GM19351 (cell line): ENCODE measurements at regions not wholly inside any gene's neighbourhood (a gene's known extent, or its start where the extent isn't known, plus 50 kb on each side); places are given as distances from the start of the nearest gene placed in this dataset.
"Not testable (repeated sequence)": the region's sequence is repeated elsewhere in the genome, so short reads cannot be mapped to it uniquely, and the experiment has no call there.

ENCODE experiments used
- ATAC-seq: cut with Tn5 transposase; IDR thresholded peaks from one replicate; pipeline ENCODE4 v1.9.1; 2021; ENCODE audit warnings: mild to moderate bottlenecking, moderate library complexity; ENCODE audit not compliant: unreplicated experiment

DNA sequence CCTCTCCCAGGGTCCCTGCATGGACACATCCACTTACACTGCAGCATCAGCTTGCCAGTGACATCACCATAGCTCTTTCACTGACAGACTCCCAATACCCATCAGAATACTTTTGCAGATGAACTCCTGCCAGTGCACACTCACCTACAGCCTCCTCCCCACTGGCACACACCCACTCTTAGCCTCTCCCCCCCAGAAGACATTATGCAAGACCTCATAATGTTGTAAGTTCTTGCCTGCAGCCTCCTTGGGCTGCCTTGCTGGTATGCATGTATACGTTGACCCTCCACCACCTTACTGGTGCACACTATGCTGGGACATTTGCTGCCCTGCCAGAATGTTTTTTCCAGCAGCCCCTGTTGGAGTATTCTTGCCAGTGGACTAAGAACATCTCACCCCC lies 324.2 kb downstream of the AEBP2 start:
- ATAC-seq = no peak

GRCh38 chr12:19764408-19764807 lies 325.1 kb downstream of the AEBP2 start:
- no peak for ATAC-seq

GRCh38 chr12:19771858-19772257 lies 332.6 kb downstream of the AEBP2 start:
- no peak for ATAC-seq

DNA sequence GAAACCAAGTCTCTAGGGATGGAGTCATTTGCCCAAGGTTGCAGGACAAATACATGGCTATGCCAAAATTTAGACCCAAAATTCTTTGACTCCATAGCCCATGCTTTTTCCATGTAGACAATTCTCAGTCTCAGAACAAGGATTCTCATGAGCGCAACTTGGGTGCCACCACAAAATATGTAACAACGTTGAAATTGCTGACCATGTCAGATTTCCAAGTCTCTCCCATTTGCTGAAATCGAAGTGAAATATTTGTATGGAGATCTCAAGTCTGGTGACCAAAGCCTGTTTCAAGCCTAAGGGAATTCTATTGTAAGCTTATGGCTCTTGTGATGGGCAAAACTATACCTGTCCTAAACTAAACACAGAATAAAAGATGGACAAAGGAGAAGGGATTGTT lies 333.5 kb downstream of the AEBP2 start:
- ATAC-seq = no peak

GRCh38 chr12:19775241-19775640 lies 335.9 kb downstream of the AEBP2 start:
- no peak for ATAC-seq

DNA sequence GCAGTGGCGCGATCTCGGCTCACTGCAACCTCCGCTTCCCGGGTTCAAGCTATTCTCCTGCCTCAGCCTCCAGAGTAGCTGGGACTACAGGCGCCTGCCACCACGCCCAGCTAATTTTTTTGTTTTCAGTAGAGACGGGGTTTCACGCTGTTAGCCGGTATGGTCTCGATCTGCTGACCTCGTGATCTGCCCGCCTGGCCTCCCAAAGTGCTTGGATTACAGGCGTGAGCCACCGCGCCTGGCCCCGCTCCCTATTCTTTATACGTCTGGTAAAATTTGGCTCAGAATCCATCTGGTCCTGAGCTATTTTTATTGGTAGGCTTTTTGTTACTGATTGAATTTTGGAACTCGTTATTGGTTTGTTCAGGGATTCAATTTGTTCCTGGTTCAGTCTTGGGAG lies 336.7 kb downstream of the AEBP2 start:
- ATAC-seq = not testable (repeated sequence)

- ATAC-seq = no peak
Measured at GRCh38 chr12:19778172-19778571, 338.9 kb downstream of the AEBP2 start.

DNA sequence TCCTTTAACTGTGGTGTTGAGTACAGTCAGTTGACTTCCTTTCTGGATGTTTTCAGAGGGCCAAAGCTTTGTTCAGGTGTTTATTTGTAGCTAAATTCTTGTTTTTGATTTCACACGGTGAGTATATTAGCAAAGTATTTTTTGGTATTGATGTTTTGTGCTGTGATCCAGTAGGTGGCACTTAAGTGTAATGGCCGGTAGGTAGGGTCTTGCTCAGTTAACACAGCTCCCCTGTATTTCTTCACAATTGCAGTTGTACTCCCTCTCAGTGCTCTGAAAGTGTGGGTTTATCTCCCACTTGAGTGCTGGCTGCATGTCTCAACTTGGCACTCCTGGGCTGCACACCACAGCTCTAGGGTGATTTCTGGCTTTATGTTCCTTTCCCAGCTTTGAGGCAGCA lies 339.5 kb downstream of the AEBP2 start:
- ATAC-seq = no peak

DNA sequence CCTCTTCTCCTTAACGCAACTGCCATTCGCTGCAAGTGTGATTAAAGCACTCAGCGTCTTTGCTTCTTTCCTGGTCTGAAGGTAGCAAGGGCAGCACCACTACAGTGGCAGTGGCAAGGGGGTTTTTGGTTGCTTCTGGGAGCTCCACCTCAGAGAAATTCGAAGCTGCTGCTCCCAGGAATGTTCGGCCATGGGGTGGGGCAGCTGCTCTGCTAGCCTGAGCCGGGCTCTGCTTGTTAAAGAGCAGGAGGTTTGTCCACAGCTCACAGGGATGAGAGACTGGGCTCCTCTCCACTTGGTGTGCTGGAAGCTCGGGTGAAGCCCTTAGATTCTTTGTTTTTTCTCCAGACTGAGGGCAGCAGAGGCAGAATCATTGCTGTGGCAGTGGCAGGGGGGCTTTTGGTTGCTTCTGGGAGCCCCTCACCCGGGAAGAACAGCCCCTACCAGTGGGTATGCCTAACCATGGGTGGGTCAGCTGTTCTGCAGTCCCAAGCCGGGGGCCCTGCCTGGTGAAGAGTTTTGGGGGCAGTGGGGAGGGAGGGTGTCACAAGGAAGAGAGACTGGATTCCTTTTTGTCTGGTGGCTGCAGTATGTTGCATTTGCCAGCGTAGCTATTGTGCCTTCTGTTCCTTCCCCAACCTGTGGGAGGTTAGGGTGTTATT lies 340.2 kb downstream of the AEBP2 start:
- no peak for ATAC-seq

GRCh38 chr12:19780460-19780859 lies 341.2 kb downstream of the AEBP2 start:
- ATAC-seq = no peak

GRCh38 chr12:19783547-19784444 lies 344.5 kb downstream of the AEBP2 start:
- ATAC-seq = no peak

DNA sequence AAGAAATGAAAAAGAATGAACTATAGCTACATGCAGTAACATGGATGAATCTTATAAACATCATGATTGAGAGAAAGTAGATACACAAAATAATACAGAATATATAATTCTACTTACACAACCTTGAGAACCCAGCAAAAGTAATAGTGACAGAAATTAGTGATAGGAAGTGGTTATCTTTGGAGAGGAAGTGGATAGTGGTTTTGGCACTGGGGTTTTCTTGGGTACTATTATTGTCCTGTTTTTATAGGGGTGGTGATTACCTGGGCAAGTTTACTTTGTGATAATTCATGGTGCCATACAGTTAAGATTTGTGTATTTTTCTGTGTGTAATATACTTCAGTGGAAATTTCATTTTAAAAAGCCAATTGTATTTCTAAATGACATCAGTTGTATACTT lies 352.7 kb downstream of the AEBP2 start:
- ATAC-seq = no peak

DNA sequence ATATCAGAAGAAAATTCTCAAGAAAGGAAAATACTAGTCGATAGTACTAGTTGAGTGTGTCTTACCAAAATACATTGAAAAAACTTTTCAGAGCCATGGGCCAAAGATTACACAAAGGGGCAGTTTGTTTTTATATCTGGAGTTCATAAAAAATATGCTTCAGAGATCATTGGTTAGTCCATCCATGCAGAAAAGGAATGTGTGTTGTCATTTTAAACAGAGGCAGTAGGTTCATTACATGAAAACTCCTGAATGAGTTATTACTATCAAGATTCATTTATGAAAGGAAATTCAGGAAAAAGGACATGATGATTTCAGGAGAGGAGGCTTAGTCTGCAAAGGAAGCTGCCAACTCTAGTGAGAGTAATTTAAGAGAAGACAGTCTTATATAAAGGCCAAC lies 354.8 kb downstream of the AEBP2 start:
- ATAC-seq = no peak

DNA sequence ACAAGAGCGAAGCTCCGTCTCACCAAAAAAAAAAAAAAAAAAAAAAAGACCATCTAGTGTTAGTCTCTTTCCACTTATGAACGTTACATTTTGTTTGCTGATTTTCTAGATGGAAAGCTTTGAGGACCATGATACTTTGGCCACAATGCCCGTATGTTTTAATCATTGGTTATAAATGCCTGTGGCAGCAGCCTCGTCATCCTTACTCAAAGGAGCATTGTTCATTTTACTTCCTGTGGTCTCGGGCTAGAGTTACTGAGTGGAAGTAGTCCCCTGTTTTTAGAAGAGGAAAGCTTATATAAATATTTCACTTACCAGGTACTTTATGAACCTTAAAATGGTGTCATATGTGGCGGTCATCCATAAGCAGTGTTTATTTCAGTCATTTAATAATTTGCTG lies 359.9 kb downstream of the AEBP2 start:
- ATAC-seq = no peak

DNA sequence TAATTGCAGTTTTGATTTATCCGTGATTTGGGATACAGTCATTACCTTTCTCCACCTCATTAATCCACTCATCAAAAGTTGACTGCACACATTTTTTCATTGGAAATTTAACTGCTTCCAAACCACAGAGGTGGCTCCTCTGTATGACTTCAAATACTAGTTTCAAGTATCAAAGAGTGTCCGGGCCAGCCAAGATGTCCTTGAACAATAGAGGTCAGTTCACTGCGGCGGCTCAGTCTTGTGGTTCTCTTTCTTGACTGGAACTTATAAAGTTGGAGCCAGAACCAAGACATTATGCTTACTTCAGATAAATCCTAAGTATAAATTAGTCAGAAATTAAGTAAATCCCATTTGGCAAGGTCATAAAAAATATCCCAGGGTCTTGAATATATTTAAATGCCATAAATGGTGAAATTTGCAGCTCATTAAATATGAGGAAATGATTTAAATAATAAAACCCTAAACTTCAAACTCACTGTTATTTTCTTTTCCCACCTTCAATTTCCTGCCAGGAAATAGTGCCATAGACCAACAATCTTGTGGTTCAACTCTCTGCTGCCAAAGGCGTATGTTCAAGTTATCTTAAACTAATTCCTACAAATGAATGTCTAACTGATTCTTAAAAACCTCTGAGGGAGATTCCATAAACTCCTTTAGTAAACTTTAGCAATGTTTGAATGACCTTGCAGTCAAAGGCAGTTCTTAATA lies 360.8 kb downstream of the AEBP2 start:
- ATAC-seq = no peak

GRCh38 chr12:19800884-19801283 lies 361.6 kb downstream of the AEBP2 start:
- ATAC-seq = no peak

DNA sequence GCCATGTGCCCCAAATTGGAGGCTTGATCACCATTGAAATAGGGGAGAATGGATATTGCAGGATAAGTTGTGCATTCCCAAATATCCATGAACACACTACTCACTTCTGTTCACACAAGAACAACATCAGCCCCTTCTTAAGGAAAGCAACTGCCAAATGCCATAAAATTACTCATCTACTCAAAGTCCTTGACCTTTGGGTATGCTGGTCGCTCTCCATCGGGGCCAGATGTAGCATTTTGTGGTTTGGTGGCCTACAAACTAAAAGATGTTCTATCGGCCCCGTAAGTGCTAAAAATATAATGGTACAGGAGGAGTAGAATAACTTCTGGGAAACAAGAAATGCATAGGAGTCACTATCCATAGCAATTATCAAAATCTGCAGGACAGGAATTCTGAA lies 362.6 kb downstream of the AEBP2 start:
- ATAC-seq = no peak

DNA sequence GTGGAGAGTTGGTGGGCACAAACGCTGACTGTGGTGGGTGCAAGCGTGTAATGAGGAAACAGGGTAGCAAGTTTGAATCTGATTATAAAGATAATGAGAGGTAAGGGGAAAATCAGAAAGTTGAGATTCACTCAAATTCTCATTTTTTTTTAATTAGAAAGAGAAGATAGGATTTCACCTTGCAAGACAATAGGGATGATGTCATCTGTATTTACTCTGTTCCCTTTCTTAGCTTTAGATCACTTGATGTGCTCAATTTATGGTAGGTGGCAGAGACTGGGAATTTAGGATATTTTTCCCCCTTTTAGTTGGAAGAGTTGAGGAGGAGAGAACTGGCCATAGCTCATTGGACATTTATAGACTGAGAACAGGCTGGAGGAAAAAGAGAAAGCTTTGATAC lies 363.6 kb downstream of the AEBP2 start:
- ATAC-seq = no peak

DNA sequence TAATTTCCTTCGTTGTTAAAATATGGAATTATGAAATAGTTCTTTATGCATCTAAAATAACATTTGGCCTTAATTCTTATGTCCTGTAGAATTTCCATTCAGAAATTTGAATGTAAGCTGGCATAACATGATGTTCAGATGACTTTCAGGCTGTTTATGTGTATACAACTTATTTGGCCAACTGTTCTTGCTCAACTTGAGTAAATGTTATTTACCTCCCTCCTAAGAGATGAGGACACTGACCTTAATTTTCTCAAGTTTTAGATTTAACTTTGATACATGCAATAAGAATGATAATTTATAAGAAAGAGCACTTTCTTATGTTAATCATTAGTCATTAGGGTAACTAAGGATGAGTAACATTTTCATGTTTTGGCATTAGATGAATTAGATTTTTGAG lies 365.4 kb downstream of the AEBP2 start:
- no peak for ATAC-seq

DNA sequence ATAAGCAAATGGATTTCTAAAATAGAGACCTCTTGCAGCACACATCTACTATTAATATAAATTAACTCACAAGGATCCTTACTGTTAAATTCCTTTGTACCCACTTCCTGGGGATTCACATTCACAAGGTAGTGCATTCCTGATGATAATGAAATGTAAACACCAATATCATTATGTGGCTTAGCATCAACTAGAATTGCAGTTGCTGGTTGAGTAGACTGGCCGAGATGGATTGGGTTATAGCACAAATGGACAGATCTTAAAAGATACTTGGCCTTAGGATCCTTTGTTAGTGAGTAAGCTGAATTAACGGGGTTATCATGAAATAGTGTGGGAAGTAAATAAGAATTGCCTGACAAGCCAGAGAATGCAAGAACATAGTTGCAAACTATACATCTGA lies 369.1 kb downstream of the AEBP2 start:
- ATAC-seq = no peak

GRCh38 chr12:19810213-19810612 lies 370.9 kb downstream of the AEBP2 start:
- ATAC-seq = no peak

DNA sequence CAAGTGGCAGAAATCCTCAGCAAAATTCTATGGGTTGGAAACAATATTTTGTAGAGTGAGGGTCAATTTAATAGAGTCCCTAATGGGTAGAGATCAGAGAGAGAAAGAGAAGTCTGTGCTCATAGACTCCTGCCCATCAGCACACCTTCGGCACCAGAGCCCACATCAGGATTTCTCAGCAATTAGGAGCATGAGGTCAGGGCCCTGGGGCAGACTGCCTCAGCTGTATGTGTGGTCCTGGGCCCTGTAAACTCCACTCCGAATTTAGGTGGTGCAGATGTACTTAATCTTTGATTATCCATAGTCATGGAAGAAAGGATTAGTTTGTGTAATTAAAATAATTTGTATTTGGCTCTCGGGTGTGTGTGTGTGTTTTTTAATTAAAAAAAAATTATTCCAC lies 372.6 kb downstream of the AEBP2 start:
- ATAC-seq = no peak
